GM23338 (cell line): ENCODE measurements at regions not wholly inside any gene's neighbourhood (a gene's known extent, or its start where the extent isn't known, plus 50 kb on each side); places are given as distances from the start of the nearest gene placed in this dataset.

Experiments used
- ATAC-seq: fragments of 200-7000 bp; cut with Tn5 transposase; 3 replicates; pipeline ENCODE4 v1.9.1; 2020
- DNase-seq: peaks from one replicate; pipeline ENCODE4 v3.0.0-alpha.2; 2015; ENCODE audit warnings: low spot score
- H2AFZ ChIP-seq: fragments of 200-600 bp; sonication (generic); 2 replicates; pipeline ENCODE4 v1.8.0; 2016; ENCODE audit warnings: antibody characterized with exemption, mild to moderate bottlenecking, moderate library complexity
- H3F3A ChIP-seq: fragments of 200-600 bp; sonication (generic); replicated peaks from 2 replicates; pipeline ENCODE4 v1.8.0; 2017; ENCODE audit warnings: antibody characterized with exemption, mixed run types, low read depth
- H3K27ac ChIP-seq: fragments of 200-600 bp; sonication (generic); 2 replicates; pipeline ENCODE4 v1.6.1; 2016; ENCODE audit warnings: low read depth
- H3K27me3 ChIP-seq: fragments of 200-600 bp; sonication (generic); 2 replicates; pipeline ENCODE4 v1.8.0; 2016; ENCODE audit warnings: mild to moderate bottlenecking, mixed run types, moderate library complexity; ENCODE audit not compliant: insufficient read depth
- H3K36me3 ChIP-seq: fragments of 200-600 bp; sonication (generic); 2 replicates; pipeline ENCODE4 v1.8.0; 2016; ENCODE audit warnings: mild to moderate bottlenecking; ENCODE audit not compliant: insufficient read depth
- H3K4me1 ChIP-seq: fragments of 200-600 bp; sonication (generic); 2 replicates; pipeline ENCODE4 v1.8.0; 2016; ENCODE audit warnings: mild to moderate bottlenecking, moderate library complexity; ENCODE audit not compliant: insufficient read depth
- H3K4me2 ChIP-seq: fragments of 200-600 bp; sonication (generic); 2 replicates; pipeline ENCODE4 v1.7.1; 2017; ENCODE audit warnings: mixed run types
- H3K4me3 ChIP-seq: fragments of 200-600 bp; sonication (generic); 2 replicates; pipeline ENCODE4 v1.6.1; 2016; ENCODE audit warnings: mixed run types
- H3K79me2 ChIP-seq: fragments of 200-600 bp; sonication (generic); replicated peaks from 2 replicates; pipeline ENCODE4 v1.8.0; 2017; ENCODE audit warnings: mild to moderate bottlenecking; ENCODE audit not compliant: insufficient read depth
- H3K9me2 ChIP-seq: fragments of 200-600 bp; sonication (generic); 2 replicates; pipeline ENCODE4 v1.8.0; 2017; ENCODE audit not compliant: insufficient read depth
- H4K20me1 ChIP-seq: fragments of 200-600 bp; sonication (generic); replicated peaks from 2 replicates; pipeline ENCODE4 v1.8.0; 2017; ENCODE audit warnings: mild to moderate bottlenecking; ENCODE audit not compliant: insufficient read depth
- H3K27ac Mint-ChIP-seq: 2 replicates; pipeline ENCODE4 v1.8.0; 2020; ENCODE audit warnings: inconsistent platforms, mild to moderate bottlenecking, moderate library complexity, mixed read lengths
- H3K27me3 Mint-ChIP-seq: 3 replicates; pipeline ENCODE4 v1.8.0; 2022; ENCODE audit warnings: low read depth, mild to moderate bottlenecking, moderate library complexity, mixed read lengths, inconsistent platforms; ENCODE audit not compliant: insufficient read depth, poor library complexity
- H3K36me3 Mint-ChIP-seq: 3 replicates; pipeline ENCODE4 v1.8.0; 2021; ENCODE audit warnings: low read depth, mild to moderate bottlenecking, inconsistent platforms, moderate library complexity, mixed read lengths
- H3K4me1 Mint-ChIP-seq: 3 replicates; pipeline ENCODE4 v1.8.0; 2020; ENCODE audit warnings: mild to moderate bottlenecking, inconsistent platforms, mixed read lengths
- H3K4me3 Mint-ChIP-seq: 3 replicates; pipeline ENCODE4 v1.8.0; 2021; ENCODE audit warnings: moderate library complexity, mild to moderate bottlenecking, inconsistent platforms, mixed read lengths
- H3K9me3 Mint-ChIP-seq: 3 replicates; pipeline ENCODE4 v1.8.0; 2020; ENCODE audit warnings: moderate library complexity, mild to moderate bottlenecking, inconsistent platforms, mixed read lengths
- CREB1 ChIP-seq: fragments of 250-450 bp; sonication (Bioruptor Pico); IDR thresholded peaks from 2 replicates; pipeline ENCODE4 v1.5.0; 2020; ENCODE audit warnings: low read depth, mild to moderate bottlenecking, moderate library complexity
- EZH2 ChIP-seq: fragments of 200-600 bp; sonication (generic); IDR thresholded peaks from one replicate; pipeline ENCODE4 v1.8.0; 2017; ENCODE audit warnings: antibody characterized with exemption, mild to moderate bottlenecking, low read depth; ENCODE audit not compliant: unreplicated experiment
- EZH2phosphoT487 ChIP-seq: fragments of 200-600 bp; sonication (generic); IDR thresholded peaks from one replicate; pipeline ENCODE4 v1.8.1; 2018; ENCODE audit warnings: antibody characterized with exemption; ENCODE audit not compliant: unreplicated experiment
- JUNB ChIP-seq: IDR thresholded peaks from one replicate; pipeline ENCODE4 v1.6.1; 2016; ENCODE audit warnings: antibody characterized with exemption; ENCODE audit not compliant: unreplicated experiment
- NANOG ChIP-seq: IDR thresholded peaks from 2 replicates; pipeline ENCODE4 v1.6.1; 2016; ENCODE audit warnings: antibody characterized with exemption, borderline replicate concordance
- POLR2AphosphoS5 ChIP-seq: IDR thresholded peaks from 2 replicates; pipeline ENCODE4 v1.6.1; 2016; ENCODE audit warnings: antibody characterized with exemption, low read depth
- STAT1 ChIP-seq: IDR thresholded peaks from one replicate; pipeline ENCODE4 v1.6.1; 2016; ENCODE audit warnings: antibody characterized with exemption; ENCODE audit not compliant: unreplicated experiment
- ZNF114 ChIP-seq: fragments of 250-450 bp; sonication (Bioruptor Pico); IDR thresholded peaks from 2 replicates; pipeline ENCODE4 v1.5.0; 2020; ENCODE audit warnings: mild to moderate bottlenecking, moderate library complexity
- ZNF331 ChIP-seq: fragments of 250-450 bp; sonication (Bioruptor Pico); IDR thresholded peaks from 2 replicates; pipeline ENCODE4 v1.5.0; 2020; ENCODE audit warnings: low read depth, mild to moderate bottlenecking, moderate library complexity
- ZNF462 ChIP-seq: fragments of 250-450 bp; sonication (Bioruptor Pico); IDR thresholded peaks from 2 replicates; pipeline ENCODE4 v1.5.0; 2020; ENCODE audit warnings: mild to moderate bottlenecking, moderate library complexity
- TF ChIP-seq, protein P1 (sequence below): IDR thresholded peaks from one replicate; pipeline ENCODE4 v1.6.1; 2018; ENCODE audit warnings: antibody characterized with exemption; ENCODE audit not compliant: unreplicated experiment
- TF ChIP-seq, protein P2 (sequence below), 2 experiments: fragments of 200-600 bp in 1 of 2; sonication (generic) in 1 of 2; conservative IDR thresholded peaks; 2 replicates each; pipeline versions ENCODE4 v1.5.1 to v1.6.1; 2016 to 2017; ENCODE audit warnings: antibody characterized with exemption in 2 of 2, low read depth in 2 of 2, mild to moderate bottlenecking in 2 of 2, moderate library complexity in 1 of 2
- TF ChIP-seq, protein P3 (sequence below): IDR thresholded peaks from 2 replicates; pipeline ENCODE4 v1.6.1; 2016; ENCODE audit warnings: antibody characterized with exemption

GRCh38 chr20:20992686-20993360 lies 113.3 kb downstream of the LINC00237 start:
- no peak overlapping the region for H3K27ac Mint-ChIP-seq
- H3K4me2 ChIP-seq = no peak overlapping the region

More at GRCh38 chr20:20992686-20993360, 113.3 kb downstream of the LINC00237 start:
- H3K36me3 ChIP-seq = no peaks in the 10 kb centered on the region
- DNase-seq (no peak), ATAC-seq (no peak)
- no peaks in the 10 kb centered on the region for H3K9me2 ChIP-seq
- Mint-ChIP-seq H3K4me1 (peaks cover 5% of the 10 kb centered on the region; the same call in 2 of the 3 replicates), H3K4me3 (no peak overlapping the region), H3K36me3 (no peaks in the 10 kb centered on the region), H3K9me3 (no peaks in the 10 kb centered on the region), H3K27me3 (peaks cover 4% of the 10 kb centered on the region)
- no peaks in the 10 kb centered on the region for H3K27me3 ChIP-seq
- no peaks in the 10 kb centered on the region for H4K20me1 ChIP-seq
- H3K4me1 ChIP-seq = no peaks in the 10 kb centered on the region
- H3K4me3 ChIP-seq = no peak overlapping the region
- TF ChIP-seq, protein P1, sequence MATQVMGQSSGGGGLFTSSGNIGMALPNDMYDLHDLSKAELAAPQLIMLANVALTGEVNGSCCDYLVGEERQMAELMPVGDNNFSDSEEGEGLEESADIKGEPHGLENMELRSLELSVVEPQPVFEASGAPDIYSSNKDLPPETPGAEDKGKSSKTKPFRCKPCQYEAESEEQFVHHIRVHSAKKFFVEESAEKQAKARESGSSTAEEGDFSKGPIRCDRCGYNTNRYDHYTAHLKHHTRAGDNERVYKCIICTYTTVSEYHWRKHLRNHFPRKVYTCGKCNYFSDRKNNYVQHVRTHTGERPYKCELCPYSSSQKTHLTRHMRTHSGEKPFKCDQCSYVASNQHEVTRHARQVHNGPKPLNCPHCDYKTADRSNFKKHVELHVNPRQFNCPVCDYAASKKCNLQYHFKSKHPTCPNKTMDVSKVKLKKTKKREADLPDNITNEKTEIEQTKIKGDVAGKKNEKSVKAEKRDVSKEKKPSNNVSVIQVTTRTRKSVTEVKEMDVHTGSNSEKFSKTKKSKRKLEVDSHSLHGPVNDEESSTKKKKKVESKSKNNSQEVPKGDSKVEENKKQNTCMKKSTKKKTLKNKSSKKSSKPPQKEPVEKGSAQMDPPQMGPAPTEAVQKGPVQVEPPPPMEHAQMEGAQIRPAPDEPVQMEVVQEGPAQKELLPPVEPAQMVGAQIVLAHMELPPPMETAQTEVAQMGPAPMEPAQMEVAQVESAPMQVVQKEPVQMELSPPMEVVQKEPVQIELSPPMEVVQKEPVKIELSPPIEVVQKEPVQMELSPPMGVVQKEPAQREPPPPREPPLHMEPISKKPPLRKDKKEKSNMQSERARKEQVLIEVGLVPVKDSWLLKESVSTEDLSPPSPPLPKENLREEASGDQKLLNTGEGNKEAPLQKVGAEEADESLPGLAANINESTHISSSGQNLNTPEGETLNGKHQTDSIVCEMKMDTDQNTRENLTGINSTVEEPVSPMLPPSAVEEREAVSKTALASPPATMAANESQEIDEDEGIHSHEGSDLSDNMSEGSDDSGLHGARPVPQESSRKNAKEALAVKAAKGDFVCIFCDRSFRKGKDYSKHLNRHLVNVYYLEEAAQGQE = no peak
- TF ChIP-seq POLR2AphosphoS5 (no peak), STAT1 (no peak), EZH2 (no peak), ZNF462 (CRISPR knock-in tag) (no peak), ZNF114 (CRISPR knock-in tag) (no peak), CREB1 (no peak), EZH2phosphoT487 (no peak), NANOG (no peak), ZNF331 (CRISPR knock-in tag) (no peak), JUNB (no peak)
- TF ChIP-seq, protein P2, sequence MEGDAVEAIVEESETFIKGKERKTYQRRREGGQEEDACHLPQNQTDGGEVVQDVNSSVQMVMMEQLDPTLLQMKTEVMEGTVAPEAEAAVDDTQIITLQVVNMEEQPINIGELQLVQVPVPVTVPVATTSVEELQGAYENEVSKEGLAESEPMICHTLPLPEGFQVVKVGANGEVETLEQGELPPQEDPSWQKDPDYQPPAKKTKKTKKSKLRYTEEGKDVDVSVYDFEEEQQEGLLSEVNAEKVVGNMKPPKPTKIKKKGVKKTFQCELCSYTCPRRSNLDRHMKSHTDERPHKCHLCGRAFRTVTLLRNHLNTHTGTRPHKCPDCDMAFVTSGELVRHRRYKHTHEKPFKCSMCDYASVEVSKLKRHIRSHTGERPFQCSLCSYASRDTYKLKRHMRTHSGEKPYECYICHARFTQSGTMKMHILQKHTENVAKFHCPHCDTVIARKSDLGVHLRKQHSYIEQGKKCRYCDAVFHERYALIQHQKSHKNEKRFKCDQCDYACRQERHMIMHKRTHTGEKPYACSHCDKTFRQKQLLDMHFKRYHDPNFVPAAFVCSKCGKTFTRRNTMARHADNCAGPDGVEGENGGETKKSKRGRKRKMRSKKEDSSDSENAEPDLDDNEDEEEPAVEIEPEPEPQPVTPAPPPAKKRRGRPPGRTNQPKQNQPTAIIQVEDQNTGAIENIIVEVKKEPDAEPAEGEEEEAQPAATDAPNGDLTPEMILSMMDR (conservative IDR thresholded peaks at IDR 0.05; ENCODE audit: low read depth in 2 of 2) = no peak
- TF ChIP-seq, protein P3, sequence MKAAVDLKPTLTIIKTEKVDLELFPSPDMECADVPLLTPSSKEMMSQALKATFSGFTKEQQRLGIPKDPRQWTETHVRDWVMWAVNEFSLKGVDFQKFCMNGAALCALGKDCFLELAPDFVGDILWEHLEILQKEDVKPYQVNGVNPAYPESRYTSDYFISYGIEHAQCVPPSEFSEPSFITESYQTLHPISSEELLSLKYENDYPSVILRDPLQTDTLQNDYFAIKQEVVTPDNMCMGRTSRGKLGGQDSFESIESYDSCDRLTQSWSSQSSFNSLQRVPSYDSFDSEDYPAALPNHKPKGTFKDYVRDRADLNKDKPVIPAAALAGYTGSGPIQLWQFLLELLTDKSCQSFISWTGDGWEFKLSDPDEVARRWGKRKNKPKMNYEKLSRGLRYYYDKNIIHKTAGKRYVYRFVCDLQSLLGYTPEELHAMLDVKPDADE = no peak
- no peak overlapping the region for H3K27ac ChIP-seq
- H3F3A ChIP-seq = no peaks in the 10 kb centered on the region
- H2AFZ ChIP-seq = no peak overlapping the region
- H3K79me2 ChIP-seq = no peaks in the 10 kb centered on the region
